ENCODE measurements at regions not wholly inside any gene's neighbourhood (a gene's known extent, or its start where the extent isn't known, plus 50 kb on each side); places are given as distances from the start of the nearest gene placed in this dataset.
"Not testable (repeated sequence)": the region's sequence is repeated elsewhere in the genome, so short reads cannot be mapped to it uniquely, and the experiment has no call there.

GRCh38 chr6:137545073-137545472 is 50.9 kb upstream of the OLIG3 start:
- DNase-seq (ENCODE audit: low read depth in 2 of 2) = no peak

- DNase-seq (ENCODE audit: low read depth in 2 of 2) = no peak
Measured at GRCh38 chr6:137547186-137547585, 53.0 kb upstream of the OLIG3 start.

DNA sequence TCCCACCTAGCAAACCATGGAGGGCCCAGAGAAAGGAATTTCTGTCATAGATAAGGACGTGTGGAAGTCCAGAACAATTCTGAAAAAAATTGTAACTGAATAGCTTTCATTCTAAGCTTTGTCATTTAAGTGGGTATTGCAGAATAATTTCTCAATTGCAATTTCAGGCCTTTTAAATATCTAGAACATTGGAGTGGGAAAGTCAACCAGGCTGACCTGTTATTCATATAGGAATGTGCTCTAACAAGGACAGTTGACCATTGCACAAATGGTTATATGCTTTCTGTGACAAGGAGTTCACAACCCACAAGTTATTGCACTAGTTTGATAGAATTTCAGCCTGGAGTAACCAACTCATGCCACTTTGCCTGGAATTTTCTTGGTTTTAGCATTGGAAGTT is 53.4 kb upstream of the OLIG3 start:
- no peak for DNase-seq (ENCODE audit: low read depth in 2 of 2)

DNA sequence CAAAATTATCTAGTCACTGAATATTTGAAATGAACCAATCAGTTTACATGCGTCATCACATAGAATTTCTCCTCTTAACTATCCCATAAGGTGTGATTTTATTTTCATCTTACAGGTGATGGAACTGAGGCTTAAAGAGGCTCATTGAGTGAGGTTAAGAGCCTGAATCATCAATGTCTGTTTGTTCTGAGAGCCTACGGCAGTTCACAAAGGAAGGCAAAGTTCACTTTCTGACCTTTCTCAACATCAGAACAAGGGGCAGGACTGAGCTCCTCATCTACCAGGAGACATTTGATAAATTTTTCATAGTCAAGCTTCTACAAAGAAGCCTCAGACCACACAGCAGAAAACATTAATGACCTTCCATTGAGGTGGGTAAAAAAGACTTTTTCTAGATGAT is 54.9 kb upstream of the OLIG3 start:
- DNase-seq (ENCODE audit: low read depth in 2 of 2) = no peak

- DNase-seq (ENCODE audit: low read depth in 2 of 2) = no peak
Measured at GRCh38 chr6:137550535-137550934, 56.3 kb upstream of the OLIG3 start.

- no peak for DNase-seq (ENCODE audit: low read depth in 2 of 2)
Measured at GRCh38 chr6:137552146-137552545, 58.0 kb upstream of the OLIG3 start.

GRCh38 chr6:137552809-137553208 is 58.6 kb upstream of the OLIG3 start:
- DNase-seq (ENCODE audit: low read depth in 2 of 2) = no peak

DNA sequence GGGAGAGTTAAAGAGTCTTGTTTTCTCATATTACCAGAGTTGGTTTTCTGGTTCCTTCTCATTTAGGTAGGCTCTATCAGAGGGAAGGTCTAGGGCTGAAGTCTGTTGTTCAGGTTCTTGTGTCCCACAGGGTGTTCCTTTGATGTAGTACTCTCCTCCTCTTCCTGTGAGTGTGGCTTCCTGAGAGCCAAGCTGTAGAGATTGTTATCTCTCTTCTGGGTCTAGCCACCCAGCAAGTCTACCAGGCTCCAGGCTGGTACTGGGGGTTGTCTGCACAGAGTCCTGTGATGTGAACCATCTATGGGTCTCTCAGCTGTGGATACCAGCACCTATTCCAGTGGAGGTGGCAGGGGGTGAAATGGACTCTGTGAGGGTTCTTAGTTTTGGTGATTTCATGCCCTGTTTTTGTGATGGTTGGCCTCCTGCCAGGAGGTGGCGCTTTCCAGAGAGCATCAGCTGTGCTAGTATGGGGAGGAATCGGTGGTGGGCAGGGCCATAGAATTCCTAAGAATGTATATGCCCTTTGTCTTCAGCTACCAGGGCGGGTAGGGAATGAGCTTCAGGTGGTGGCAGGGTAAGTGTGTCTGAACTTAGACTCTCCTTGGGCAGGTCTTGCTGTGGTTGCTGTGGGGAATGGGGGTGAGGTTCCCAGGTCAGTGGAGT is 65.5 kb upstream of the OLIG3 start:
- DNase-seq (ENCODE audit: low read depth in 2 of 2) = not testable (repeated sequence)

DNA sequence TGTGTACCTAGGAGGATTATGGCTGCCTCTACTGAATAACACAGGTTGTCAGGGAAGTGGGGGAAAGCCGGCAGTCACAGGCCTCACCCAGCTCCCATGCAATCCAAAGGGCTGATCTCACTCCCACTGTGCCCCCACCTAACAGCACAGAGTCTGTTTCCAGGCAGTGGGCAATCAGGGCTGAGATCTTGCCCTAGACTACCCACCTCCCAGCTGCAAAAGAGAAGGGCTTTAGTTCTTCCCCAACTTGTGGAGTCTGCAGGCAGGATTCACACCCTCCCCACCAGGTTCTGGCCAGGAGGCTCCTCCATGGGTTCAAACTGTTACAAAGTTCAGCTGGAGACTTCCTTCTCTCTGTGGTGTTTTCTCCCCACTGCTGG is 66.0 kb upstream of the OLIG3 start:
- DNase-seq (ENCODE audit: low read depth in 2 of 2) = no peak

- no peak for DNase-seq (ENCODE audit: low read depth in 2 of 2)
Measured at GRCh38 chr6:137568067-137568466, 73.9 kb upstream of the OLIG3 start.

DNA sequence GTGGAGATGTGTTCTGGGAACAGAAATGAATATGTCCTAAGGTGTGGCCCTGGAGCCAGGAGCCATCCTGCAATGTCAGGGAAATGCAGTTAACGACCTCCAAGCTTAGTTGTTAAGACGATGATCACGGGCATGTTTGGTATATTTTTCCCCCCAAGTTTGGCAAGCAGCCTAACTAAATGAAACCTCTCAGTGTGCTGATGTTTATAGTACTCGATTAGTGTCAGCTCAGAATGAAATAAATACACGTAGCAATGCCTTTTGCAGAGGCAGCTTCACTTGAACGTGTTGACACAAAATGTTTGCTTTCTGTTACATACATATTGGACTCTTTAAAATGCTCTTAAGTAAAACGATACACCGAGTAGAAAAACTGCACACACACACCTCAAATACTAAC is 76.2 kb upstream of the OLIG3 start:
- DNase-seq (ENCODE audit: low read depth in 2 of 2) = no peak

- peak; percentile 50 to 60 for DNase-seq (ENCODE audit: low read depth in 2 of 2)
Measured at GRCh38 chr6:137571854-137572253, 77.7 kb upstream of the OLIG3 start.

DNA sequence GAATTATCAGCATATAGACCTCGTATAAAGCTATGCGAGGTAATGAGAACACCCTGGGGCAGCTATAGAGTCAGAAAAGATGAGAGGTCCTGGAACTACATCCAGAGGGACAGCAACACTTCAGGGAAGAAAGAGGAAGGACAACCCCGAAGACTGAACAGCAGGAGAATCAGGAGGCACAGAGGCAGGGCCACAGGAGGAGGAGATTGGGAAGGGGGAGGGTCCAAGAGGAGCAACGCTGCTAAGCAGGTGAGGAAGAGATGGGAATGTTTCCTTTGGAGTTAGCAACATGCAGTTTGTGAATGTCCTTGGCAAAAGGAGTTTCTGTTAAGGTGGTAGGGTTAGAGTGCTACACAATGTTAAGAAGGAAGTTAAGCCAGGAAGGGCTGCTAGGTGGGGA is 79.5 kb upstream of the OLIG3 start:
- DNase-seq (ENCODE audit: low read depth in 2 of 2) = no peak

- no peak for DNase-seq (ENCODE audit: low read depth in 2 of 2)
Measured at GRCh38 chr6:137579612-137580011, 85.4 kb upstream of the OLIG3 start.

DNA sequence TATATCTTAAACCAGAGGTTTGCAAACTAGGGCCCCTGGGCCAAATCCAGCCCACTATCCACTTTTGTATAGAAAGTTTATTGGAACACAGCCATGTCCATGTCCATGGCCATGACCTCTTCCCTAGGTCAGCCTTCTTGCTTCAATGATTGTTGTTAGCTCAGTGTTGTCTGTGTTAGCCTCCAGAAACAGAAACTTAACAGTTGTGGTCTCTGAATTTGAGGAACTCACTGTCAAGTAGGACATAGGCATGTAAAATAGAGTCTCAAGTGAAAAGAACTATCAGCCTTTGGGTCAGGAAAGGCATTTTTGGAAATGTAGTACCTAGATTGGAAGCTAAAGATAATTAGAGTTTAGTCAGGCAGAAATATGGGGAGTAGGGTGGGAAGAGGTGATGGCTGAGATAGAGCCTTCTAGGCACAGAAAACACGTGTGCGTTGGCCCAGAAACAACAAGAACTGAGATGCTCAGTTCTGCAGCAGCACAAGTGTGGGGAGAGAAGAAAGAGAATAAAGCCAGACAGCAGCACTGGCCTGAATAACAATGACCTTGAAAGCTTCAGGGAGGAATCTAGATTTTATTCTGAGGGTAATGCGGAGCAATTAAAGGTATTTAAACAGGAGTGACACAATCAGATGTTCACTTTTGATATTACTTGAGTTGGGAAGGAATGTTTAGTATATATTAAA is 87.0 kb upstream of the OLIG3 start:
- no peak for DNase-seq (ENCODE audit: low read depth in 2 of 2)

GRCh38 chr6:137583519-137583918 is 89.3 kb upstream of the OLIG3 start:
- not testable (repeated sequence) for DNase-seq (ENCODE audit: low read depth in 2 of 2)

DNA sequence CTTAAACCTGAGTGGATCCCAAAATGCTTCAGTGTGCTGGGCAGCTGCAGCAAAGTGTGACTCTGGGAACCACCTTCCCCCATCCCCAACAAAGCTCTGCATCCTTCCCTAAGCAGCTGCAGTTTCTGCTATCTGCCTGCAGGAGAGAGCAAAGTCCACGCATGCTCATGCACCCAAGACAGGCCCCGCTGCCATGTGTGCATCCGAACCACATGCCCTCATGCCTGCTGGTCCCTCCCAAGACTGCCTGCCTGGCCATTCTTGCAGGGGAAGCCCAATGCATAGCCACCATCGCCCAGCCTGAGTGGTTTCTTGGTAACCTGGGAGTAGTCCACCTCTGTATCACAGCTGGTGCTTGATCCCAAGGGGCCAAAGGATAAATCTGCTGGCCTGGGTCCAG is 94.3 kb upstream of the OLIG3 start:
- no peak for DNase-seq (ENCODE audit: low read depth in 2 of 2)

- DNase-seq (ENCODE audit: low read depth in 2 of 2) = peak; percentile 22 to 36
Measured at GRCh38 chr6:137589067-137589848, 95.1 kb upstream of the OLIG3 start.

DNA sequence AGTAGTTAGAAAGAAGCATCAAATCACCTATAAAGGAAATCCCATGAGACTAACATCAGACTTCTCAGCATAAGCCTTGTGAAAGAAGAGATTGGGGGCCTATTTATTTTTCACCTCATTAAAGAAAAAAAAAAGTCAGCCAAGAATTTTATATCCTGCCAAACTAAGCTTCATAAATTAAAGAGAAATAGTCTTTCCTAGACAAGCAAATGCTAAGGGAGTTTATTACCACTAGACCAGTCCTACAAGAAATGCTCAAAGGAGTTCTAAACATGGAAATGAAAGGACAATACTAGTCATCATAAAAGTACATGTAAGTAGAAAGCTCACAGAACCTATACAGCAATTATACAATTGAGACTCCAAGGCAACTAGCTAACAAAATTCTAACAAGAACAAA is 96.5 kb upstream of the OLIG3 start:
- no peak for DNase-seq (ENCODE audit: low read depth in 2 of 2)

DNA sequence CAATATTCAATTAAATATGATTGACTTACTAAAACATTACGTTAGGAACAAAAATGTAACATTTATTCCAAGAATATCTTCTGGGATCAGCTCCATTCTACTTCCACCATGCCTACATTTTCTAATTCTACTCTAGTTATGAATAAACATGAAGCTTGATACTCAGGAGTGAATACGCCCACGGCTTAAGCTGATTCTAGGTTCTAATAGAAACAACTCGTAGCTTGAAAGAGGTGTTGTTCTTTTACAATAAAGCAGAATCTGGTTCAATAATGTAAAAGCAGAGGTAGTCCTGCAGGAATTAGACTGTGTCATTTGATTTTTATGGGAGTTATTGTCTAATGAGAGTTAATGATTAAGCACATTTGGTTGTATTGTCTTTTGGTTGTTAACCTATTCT is 107.3 kb upstream of the OLIG3 start:
- DNase-seq (ENCODE audit: low read depth in 2 of 2) = no peak

DNA sequence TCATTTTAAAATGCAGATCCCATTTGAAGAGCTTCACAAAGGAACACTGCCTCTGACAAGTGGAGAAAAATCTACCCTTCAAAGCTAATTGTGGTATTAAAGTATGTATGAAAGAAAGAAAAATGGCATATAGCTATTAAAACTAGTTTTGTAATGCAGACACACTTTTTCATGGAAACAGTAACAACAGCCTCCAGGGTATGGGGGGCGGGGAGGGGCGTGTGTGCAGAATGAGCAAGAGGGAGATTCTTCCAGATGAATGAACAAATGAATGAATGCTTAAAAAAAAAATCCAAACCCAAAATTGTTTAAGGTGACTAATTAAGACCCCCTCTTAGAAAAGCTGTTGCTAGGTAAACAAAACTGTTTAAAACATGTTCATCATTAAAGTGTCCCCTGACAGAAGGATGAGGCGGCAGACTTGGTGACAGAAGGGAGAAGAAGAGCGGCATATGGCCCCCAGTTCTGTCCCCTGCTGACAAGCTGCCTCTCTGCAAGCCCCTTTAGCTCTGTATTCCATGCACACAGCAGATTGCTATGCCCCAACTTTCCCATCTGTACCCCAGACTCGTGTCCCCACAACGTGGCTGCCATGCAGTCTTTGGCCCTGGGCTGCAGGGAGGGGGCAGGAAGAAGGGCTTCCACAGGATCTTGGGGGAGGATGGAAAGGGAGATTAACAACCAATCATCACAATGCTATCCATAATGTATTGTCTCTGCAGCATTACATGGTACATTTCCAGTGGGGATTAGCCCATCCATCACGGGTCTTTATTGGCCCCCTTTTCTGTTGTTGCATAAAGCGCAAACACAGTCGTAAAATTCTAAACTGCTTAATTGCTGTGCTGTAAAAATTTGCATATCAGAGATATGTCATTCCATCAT is 108.4 kb upstream of the OLIG3 start:
- no peak for DNase-seq (ENCODE audit: low read depth in 2 of 2)

DNA sequence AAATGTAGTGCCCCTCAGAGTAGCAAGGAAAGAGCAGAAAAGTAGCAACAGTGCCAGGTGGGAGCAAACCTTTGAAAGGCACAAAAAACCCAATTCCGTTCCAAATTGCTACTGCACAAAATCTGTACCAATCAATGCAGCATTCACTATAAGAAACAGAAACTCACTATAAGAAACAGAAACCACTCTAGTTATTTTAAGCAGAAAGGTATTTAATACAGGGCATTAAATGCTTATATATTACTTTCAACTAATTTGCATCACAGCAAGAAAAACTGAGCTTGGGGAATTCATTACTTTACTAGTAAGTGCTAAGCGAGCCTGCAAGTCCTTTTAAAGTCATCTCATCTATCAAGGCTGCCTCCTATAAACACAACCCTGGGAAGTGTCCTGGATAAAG is 116.5 kb upstream of the OLIG3 start:
- DNase-seq (ENCODE audit: low read depth in 2 of 2) = no peak
